Breast epithelium (tissue), 3 donors: ENCODE measurements at regions not wholly inside any gene's neighbourhood (a gene's known extent, or its start where the extent isn't known, plus 50 kb on each side); places are given as distances from the start of the nearest gene placed in this dataset.

Experiments
- POLR2A ChIP-seq: fragments of 450-650 bp; IDR thresholded peaks from one replicate; pipeline ENCODE4 v1.6.1; 2016; ENCODE audit warnings: antibody characterized with exemption, mild to moderate bottlenecking, moderate library complexity
- POLR2AphosphoS5 ChIP-seq, 3 donors: sonication (generic); formaldehyde crosslinking; IDR thresholded peaks; one replicate each; pipeline ENCODE4 v1.6.1; 2017; ENCODE audit warnings: antibody characterized with exemption in 3 of 3
- TF ChIP-seq, protein P1 (sequence below), 3 donors: fragments of 450-650 bp; IDR thresholded peaks; one replicate each; pipeline ENCODE4 v1.5.1; 2016 to 2017; ENCODE audit warnings: antibody characterized with exemption in 3 of 3, mild to moderate bottlenecking in 3 of 3, moderate library complexity in 3 of 3

GRCh38 chr6:3609388-3609787 is 142.1 kb downstream of the PXDC1 start:
- TF ChIP-seq POLR2AphosphoS5 (IDR thresholded peaks at IDR 0.05), result no peak
- TF ChIP-seq, protein P1, sequence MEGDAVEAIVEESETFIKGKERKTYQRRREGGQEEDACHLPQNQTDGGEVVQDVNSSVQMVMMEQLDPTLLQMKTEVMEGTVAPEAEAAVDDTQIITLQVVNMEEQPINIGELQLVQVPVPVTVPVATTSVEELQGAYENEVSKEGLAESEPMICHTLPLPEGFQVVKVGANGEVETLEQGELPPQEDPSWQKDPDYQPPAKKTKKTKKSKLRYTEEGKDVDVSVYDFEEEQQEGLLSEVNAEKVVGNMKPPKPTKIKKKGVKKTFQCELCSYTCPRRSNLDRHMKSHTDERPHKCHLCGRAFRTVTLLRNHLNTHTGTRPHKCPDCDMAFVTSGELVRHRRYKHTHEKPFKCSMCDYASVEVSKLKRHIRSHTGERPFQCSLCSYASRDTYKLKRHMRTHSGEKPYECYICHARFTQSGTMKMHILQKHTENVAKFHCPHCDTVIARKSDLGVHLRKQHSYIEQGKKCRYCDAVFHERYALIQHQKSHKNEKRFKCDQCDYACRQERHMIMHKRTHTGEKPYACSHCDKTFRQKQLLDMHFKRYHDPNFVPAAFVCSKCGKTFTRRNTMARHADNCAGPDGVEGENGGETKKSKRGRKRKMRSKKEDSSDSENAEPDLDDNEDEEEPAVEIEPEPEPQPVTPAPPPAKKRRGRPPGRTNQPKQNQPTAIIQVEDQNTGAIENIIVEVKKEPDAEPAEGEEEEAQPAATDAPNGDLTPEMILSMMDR (IDR thresholded peaks at IDR 0.05), result no peak
- TF ChIP-seq POLR2A, result no peak
